ENCODE measurements at regions not wholly inside any gene's neighbourhood (a gene's known extent, or its start where the extent isn't known, plus 50 kb on each side); places are given as distances from the start of the nearest gene placed in this dataset.
"Not testable (repeated sequence)": the region's sequence is repeated elsewhere in the genome, so short reads cannot be mapped to it uniquely, and the experiment has no call there.

DNA sequence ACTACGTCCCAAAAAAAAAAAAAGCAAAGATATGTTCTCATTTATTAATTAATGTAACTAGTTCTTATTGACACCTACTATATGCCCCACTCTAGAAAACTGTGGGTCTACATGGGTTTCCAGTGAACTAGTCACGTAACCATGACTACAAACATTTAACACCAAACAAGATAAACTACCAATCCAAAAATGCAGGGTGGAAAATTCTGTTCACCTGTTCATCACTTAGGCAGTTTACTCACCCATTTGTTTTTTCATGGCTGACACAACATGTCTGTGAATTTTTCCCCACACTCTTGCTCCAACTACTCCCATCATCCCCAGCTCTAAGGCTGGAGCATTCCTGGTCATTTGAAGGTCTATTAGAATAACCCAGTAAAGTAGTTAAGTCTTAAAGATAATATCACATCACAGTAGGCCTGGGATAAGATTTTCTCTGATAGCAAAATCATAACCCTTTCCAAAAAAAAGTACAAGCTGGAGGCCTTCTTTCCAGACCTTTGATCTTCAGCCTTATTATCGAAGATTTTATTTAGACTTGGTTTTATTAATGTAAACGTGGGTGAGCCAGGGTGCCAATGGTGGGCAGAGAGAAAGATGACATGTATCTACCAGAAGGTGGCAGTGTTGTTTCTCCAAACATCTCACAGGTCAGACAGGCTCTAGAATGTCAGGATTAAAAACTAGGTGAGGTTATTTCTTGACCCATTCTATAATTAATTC lies 61.6 kb upstream of the DAAM1 start:
- DNase-seq: peak; percentile 90

DNA sequence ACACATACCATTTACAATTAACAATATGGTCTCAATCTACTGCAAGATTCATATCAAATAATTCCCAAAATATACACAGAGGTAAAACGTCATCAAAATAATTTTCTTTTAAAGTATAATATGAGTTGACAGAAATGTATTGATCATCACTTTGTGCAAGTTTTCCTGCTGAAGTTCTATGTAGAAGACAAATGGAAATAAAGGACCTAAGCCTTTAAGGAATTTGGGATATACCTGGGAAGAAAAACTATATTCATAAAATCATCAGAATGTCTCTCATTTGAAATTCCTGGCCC lies 61.1 kb upstream of the DAAM1 start:
- DNase-seq: no peak

DNA sequence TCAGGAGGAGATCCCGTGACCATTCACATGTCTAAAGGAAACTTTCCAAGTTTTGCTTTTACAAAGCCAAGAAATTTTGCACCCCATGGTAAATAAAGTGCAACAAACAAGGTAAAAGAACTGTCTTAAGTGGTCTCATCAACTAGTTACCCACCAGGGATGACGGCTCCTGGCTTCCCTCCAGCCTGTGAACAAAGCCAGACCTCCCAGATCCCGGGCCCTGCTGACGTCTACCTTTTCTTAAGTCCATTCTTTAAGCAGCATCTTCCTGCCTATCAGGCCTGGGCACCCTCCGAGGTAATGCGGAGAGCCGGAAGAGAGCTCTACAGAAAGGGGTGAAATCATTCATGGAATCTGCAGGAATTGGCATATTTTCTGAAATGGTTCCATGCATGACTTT lies 58.0 kb upstream of the DAAM1 start:
- DNase-seq: no peak

DNA sequence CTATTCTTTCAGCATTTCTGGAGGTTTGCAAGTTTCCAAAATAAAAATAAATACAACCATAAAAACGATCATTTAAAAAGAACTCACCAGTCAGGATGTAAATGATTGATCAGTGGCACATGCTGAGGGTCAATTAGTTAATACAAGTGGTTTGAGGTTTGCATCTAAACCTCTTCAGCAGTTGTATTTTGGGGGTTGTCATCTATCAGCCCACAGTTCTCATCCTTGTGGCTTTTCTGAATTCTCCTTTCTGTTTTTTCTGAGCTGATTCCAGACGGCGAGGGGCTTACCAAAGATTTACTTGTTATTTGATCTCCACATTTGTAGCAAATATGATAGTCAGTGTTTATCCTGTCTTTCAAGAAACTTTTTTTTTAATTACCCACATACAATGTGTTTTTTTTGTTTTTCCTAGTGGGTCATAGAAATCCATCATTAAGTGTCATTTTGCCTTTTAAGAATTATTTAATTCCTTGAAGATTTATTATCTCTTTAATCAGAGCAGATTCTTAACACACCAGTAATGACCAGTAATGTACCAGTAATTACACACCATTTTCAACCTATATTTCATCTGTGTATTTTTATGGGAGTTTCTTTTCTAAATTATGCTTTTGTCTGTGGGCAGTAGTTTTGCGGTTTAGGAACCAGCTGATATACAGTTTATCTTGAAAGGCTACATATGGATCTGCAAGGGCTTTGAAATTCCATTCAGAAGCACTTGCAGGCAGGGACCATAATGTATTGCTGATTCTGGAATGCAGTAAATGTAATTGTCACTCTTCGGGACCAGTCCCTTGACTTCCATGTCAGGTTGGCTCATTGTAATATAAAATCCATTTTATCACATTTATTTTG lies 56.3 kb upstream of the DAAM1 start:
- no peak for DNase-seq

DNA sequence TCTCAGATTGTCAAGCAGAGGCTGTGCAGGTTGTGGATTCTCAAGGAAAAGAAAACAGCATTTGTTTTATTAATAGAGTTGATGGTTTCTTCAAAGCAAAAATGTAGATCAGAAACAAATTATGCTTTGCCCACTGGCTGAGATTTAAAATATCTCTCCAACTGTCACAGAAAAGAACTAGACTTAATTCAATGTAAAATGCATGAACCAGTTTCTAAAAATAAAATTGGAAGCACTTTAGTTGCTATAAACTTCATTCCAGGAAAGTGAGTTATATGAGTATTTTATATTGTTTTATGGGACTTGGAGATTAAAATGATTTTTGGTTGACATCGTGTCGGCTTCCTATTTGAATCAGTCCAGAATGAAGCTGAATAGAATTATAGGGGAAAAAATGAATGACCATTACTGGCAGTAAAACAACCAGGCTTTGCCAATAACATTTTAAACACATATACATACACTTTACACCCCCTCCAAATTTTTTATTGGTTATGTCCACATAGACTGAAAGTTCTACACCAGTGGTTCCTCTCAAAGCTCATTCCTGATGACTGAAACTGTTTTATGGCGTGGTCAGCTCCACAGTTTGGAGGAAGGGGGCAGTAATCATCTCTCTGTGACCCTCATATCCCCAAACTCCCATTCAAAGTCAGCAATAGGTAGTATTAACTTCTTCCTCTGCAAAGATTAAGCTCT lies 55.5 kb upstream of the DAAM1 start:
- no peak for DNase-seq

DNA sequence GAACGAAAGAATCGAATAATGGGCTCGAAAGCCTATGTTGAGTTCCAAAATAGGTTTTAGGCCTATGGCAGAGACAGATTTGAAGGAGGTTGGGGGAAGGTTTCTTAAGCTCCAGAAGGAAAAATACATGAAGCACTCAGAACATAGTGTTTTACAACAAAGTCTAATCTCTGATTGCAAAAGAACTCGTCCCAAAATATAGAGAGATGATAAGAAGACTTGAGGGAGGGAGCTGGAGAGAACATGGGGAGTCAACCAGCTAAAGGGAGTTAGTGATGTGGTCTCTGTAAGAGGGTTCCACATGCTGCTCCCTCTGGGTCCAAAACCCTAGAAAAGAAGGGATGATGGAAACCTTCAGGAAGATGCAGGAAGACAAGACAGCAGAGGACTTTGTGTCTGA lies 54.8 kb upstream of the DAAM1 start:
- DNase-seq: no peak

DNA sequence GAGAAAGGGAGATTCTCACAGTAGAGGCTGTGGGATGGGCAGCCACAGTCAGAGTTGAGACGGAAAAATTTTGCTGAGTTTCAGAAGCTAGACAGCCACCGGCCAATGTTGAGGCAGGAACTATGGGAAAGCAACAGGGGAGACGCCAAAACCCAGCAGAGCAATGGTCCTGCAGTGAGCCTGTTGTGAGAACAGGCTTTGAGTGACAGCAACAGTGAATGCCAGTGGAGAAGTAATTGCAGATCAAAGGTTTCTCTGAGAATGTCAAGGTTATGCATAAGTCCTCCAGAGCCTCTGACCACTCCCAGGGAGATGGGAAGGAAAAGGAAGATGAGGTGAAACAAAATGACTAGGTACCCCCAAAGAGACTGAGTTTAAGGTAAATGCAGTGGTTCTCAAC lies 54.2 kb upstream of the DAAM1 start:
- DNase-seq: no peak

DNA sequence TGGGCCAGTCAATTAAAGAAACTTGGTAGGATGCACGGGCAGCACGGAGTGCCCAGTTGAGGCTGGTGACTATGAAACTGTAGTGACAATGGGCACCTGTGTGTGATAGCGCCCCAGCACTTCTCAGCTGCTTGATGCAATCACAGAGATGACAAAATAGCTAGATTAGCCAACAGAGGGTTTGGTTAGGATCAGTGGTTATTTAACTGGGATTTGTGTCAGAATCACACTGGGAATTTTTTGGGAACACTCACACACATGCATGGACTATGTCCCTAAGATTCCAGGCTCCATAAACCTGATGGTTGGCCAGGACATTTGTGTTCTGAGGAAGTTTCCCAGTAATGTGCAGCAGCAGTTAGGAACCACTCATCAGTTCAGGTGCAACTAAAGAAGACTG lies 51.2 kb upstream of the DAAM1 start:
- DNase-seq: no peak

DNA sequence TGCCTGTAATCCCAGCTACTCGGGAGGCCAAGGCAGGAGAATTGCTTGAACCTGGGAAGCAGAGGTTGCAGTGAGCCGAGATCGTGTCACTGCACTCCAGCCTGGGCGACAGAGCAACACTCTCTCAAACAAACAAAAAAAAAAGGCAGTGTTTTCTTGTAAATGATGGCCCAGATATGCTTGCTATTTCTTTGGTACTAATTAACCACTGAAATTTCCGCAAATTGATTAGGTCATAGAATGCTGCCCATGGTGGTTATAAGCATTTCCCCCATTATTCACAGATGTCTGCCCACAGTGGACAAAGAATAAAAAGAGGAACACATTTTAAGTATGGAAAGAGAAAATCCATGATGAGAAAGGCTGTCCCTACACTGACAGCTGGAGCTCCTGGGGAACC lies 49.9 kb upstream of the DAAM1 start:
- not testable (repeated sequence) for DNase-seq

Data from NCI-H510A treated with DMSO at 0.1 percent for 48 hours (cell line).